ENCODE measurements at regions not wholly inside any gene's neighbourhood (a gene's known extent, or its start where the extent isn't known, plus 50 kb on each side); places are given as distances from the start of the nearest gene placed in this dataset.
"Not testable (repeated sequence)": the region's sequence is repeated elsewhere in the genome, so short reads cannot be mapped to it uniquely, and the experiment has no call there.

- DNase-seq (ENCODE audit: low read depth), result no peak
Observed at GRCh38 chr2:5125017-5125730, 567.0 kb upstream of the SOX11 start.

- no peak for DNase-seq (ENCODE audit: low read depth)
Observed at GRCh38 chr2:5132281-5132680, 559.9 kb upstream of the SOX11 start.

GRCh38 chr2:5140347-5140746 lies 551.8 kb upstream of the SOX11 start:
- no peak for DNase-seq (ENCODE audit: low read depth)

GRCh38 chr2:5144159-5144558 lies 548.0 kb upstream of the SOX11 start:
- DNase-seq (ENCODE audit: low read depth), result no peak

- DNase-seq (ENCODE audit: low read depth), result no peak
Observed at GRCh38 chr2:5145053-5145452, 547.1 kb upstream of the SOX11 start.

- DNase-seq (ENCODE audit: low read depth), result no peak
Observed at GRCh38 chr2:5145801-5146200, 546.4 kb upstream of the SOX11 start.

GRCh38 chr2:5148392-5149085 lies 543.6 kb upstream of the SOX11 start:
- no peak for DNase-seq (ENCODE audit: low read depth)

- no peak for DNase-seq (ENCODE audit: low read depth)
Observed at GRCh38 chr2:5150871-5151270, 541.3 kb upstream of the SOX11 start.

- DNase-seq (ENCODE audit: low read depth), result no peak
Observed at GRCh38 chr2:5164776-5165525, 527.2 kb upstream of the SOX11 start.

GRCh38 chr2:5172923-5173322 lies 519.3 kb upstream of the SOX11 start:
- no peak for DNase-seq (ENCODE audit: low read depth)

GRCh38 chr2:5173876-5174535 lies 518.2 kb upstream of the SOX11 start:
- no peak for DNase-seq (ENCODE audit: low read depth)

- no peak for DNase-seq (ENCODE audit: low read depth)
Observed at GRCh38 chr2:5175231-5175630, 517.0 kb upstream of the SOX11 start.

- DNase-seq (ENCODE audit: low read depth), result no peak
Observed at GRCh38 chr2:5176764-5177163, 515.4 kb upstream of the SOX11 start.

- no peak for DNase-seq (ENCODE audit: low read depth)
Observed at GRCh38 chr2:5183031-5183430, 509.2 kb upstream of the SOX11 start.

- no peak for DNase-seq (ENCODE audit: low read depth)
Observed at GRCh38 chr2:5187283-5187682, 504.9 kb upstream of the SOX11 start.

GRCh38 chr2:5188636-5189035 lies 503.5 kb upstream of the SOX11 start:
- no peak for DNase-seq (ENCODE audit: low read depth)

- DNase-seq (ENCODE audit: low read depth), result no peak
Observed at GRCh38 chr2:5190023-5190422, 502.2 kb upstream of the SOX11 start.

- DNase-seq (ENCODE audit: low read depth), result no peak
Observed at GRCh38 chr2:5195636-5196035, 496.5 kb upstream of the SOX11 start.

GRCh38 chr2:5203134-5203755 lies 488.9 kb upstream of the SOX11 start:
- no peak for DNase-seq (ENCODE audit: low read depth)

- DNase-seq (ENCODE audit: low read depth), result not testable (repeated sequence)
Observed at GRCh38 chr2:5206742-5207141, 485.4 kb upstream of the SOX11 start.

GRCh38 chr2:5215989-5216607 lies 476.1 kb upstream of the SOX11 start:
- DNase-seq (ENCODE audit: low read depth), result no peak

Measured in LHCN-M2 (cell line).